Muscle of leg (tissue), 3 donors: ENCODE measurements at regions not wholly inside any gene's neighbourhood (a gene's known extent, or its start where the extent isn't known, plus 50 kb on each side); places are given as distances from the start of the nearest gene placed in this dataset.

Experiments used
- DNase-seq: peaks from one replicate; pipeline ENCODE4 v3.0.0; 2013
- H3K27ac ChIP-seq: one replicate; pipeline ENCODE4 v1.5.1; 2013; ENCODE audit warnings: mild to moderate bottlenecking, low read length, control low read depth
- H3K27me3 ChIP-seq: one replicate; pipeline ENCODE4 v1.6.1; 2013; ENCODE audit warnings: low read length; ENCODE audit not compliant: control insufficient read depth, insufficient read depth
- H3K36me3 ChIP-seq: one replicate; pipeline ENCODE4 v1.6.1; 2013; ENCODE audit warnings: low read length; ENCODE audit not compliant: control insufficient read depth, insufficient read depth
- H3K4me1 ChIP-seq: one replicate; pipeline ENCODE4 v1.6.1; 2013; ENCODE audit warnings: low read length; ENCODE audit not compliant: control insufficient read depth, insufficient read depth
- H3K4me3 ChIP-seq: one replicate; pipeline ENCODE4 v1.5.1; 2013; ENCODE audit warnings: low read length, control low read depth
- H3K9me3 ChIP-seq: replicated peaks from 2 replicates; pipeline ENCODE4 v1.6.1; 2013; ENCODE audit warnings: low read depth, low read length; ENCODE audit not compliant: control insufficient read depth
- WGBS: methylation state at CpG from one replicate; pipeline ENCODE4 v1.1.5; 2013; ENCODE audit warnings: missing lambda C conversion rate; ENCODE audit not compliant: insufficient coverage; 5-methylcytosine and 5-hydroxymethylcytosine counted together

- DNase-seq = no peak
- Histone ChIP-seq H3K27ac (no peak overlapping the region), H3K27me3 (no peaks in the 10 kb centered on the region), H3K4me1 (no peaks in the 10 kb centered on the region), H3K4me3 (no peak overlapping the region), H3K36me3 (no peaks in the 10 kb centered on the region), H3K9me3 (no peaks in the 10 kb centered on the region)
- no CpG with 5 or more reads among the region's 2 CpGs for WGBS
These were observed 861.3 kb upstream of the SEL1L start for GRCh38 chr14:82394916-82395315.

- Histone ChIP-seq H3K27me3 (no peaks in the 10 kb centered on the region), H3K4me3 (no peak overlapping the region), H3K27ac (no peak overlapping the region), H3K4me1 (no peaks in the 10 kb centered on the region), H3K36me3 (no peaks in the 10 kb centered on the region), H3K9me3 (no peaks in the 10 kb centered on the region)
- WGBS = no CpG with 5 or more reads among the region's 4 CpGs
- peak; percentile 20 for DNase-seq
These were observed 864.6 kb upstream of the SEL1L start for GRCh38 chr14:82398256-82398655.

DNA sequence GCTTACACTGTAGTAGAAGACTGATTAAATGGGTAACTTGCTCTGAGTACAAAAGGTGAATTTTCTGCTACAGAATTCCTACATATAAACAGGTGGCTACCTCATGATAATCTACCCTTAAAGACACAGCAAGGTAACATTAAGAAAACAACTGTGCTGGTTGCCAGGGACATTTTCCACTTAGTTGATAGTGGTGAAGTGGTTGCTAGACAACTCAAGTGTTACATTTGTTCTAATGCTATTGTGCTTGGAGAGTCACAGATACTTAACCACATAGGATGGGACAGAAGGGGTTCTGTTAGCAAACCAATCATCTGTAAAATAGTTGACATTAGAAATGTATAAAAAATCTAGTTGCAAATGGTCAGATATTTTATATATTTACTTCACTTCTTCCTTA lies 870.3 kb upstream of the SEL1L start:
- no peak overlapping the region for H3K4me3 ChIP-seq
- no peak overlapping the region for H3K27ac ChIP-seq

GRCh38 chr14:82410064-82410463 lies 876.4 kb upstream of the SEL1L start:
- no peak overlapping the region for H3K4me3 ChIP-seq
- no peaks in the 10 kb centered on the region for H3K4me1 ChIP-seq
- H3K27ac ChIP-seq = no peak overlapping the region
- WGBS = no CpG with 5 or more reads among the region's 1 CpG
- no peak for DNase-seq
- H3K36me3 ChIP-seq = no peaks in the 10 kb centered on the region
- no peaks in the 10 kb centered on the region for H3K9me3 ChIP-seq
- H3K27me3 ChIP-seq = no peaks in the 10 kb centered on the region

More for the DNA sequence above, 870.3 kb upstream of the SEL1L start:
- no peaks in the 10 kb centered on the region for H3K4me1 ChIP-seq
- no peak for DNase-seq
- H3K36me3 ChIP-seq = no peaks in the 10 kb centered on the region
- H3K27me3 ChIP-seq = no peaks in the 10 kb centered on the region
- H3K9me3 ChIP-seq = no peaks in the 10 kb centered on the region

DNA sequence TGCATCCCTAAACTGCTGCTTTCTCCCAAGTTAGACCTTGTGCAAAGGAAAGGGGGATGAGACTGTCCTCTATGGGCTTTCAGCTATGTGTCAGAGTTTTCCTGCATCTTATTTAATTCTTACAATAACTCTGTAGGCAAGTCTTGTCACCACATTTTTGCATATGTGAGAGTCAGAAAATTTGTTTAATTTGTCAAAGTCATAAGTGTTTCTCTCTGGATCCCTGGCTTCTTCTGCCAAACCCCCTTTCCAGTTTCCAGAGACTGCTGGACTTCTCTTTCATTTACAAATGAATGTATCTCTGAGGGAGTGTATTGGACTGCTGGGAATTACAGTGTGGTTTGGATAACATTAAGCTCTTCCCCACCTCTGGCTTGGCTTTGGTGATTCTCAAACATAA lies 877.6 kb upstream of the SEL1L start:
- no peak overlapping the region for H3K27ac ChIP-seq
- H3K4me1 ChIP-seq = no peaks in the 10 kb centered on the region
- H3K36me3 ChIP-seq = no peaks in the 10 kb centered on the region
- no peak overlapping the region for H3K4me3 ChIP-seq
- no peaks in the 10 kb centered on the region for H3K9me3 ChIP-seq
- DNase-seq = peak; percentile 18
- no peaks in the 10 kb centered on the region for H3K27me3 ChIP-seq

GRCh38 chr14:82412545-82412944 lies 878.9 kb upstream of the SEL1L start:
- Histone ChIP-seq H3K36me3 (no peaks in the 10 kb centered on the region), H3K4me1 (no peaks in the 10 kb centered on the region), H3K4me3 (no peak overlapping the region), H3K27me3 (no peaks in the 10 kb centered on the region), H3K27ac (no peak overlapping the region), H3K9me3 (no peaks in the 10 kb centered on the region)
- no CpG with 5 or more reads among the region's 1 CpG for WGBS
- DNase-seq = no peak

DNA sequence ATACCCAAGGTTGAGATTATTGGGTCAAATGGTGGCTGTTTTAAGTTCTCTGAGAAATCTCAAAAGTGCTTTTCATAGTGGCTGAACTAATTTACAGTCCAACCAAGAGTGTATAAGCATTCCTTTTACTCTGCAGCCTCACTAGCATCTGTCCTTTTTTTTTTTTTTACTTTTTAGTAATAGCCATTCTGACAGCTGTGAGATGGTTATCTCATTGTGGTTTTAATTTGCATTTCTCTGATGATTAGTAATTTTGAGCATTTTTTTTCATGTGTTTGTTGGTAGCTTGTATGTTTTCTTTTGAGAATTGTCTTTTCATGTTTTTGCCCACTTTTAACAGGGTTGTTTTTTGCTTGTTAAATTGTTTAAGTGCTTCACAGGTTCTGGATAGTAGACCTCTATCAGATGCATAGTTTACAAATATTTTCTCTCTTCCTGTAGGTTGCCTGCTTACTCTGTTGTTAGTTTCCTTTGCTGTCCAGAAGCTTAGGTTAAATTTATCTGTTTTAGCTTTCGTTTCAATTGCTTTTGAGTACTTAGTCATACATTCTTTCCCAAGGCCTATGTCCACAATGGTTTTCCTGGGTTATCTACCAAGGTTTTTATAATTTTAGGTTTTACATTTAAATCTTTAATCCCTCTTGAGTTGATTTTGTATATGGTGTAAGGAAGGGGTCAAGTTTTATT lies 881.3 kb upstream of the SEL1L start:
- no peak overlapping the region for H3K4me3 ChIP-seq
- no peaks in the 10 kb centered on the region for H3K27me3 ChIP-seq
- no peak overlapping the region for H3K27ac ChIP-seq
- no peaks in the 10 kb centered on the region for H3K36me3 ChIP-seq
- DNase-seq = no peak
- no peaks in the 10 kb centered on the region for H3K4me1 ChIP-seq
- peaks cover 11% of the 10 kb centered on the region for H3K9me3 ChIP-seq
- no CpG with 5 or more reads among the region's 1 CpG for WGBS

DNA sequence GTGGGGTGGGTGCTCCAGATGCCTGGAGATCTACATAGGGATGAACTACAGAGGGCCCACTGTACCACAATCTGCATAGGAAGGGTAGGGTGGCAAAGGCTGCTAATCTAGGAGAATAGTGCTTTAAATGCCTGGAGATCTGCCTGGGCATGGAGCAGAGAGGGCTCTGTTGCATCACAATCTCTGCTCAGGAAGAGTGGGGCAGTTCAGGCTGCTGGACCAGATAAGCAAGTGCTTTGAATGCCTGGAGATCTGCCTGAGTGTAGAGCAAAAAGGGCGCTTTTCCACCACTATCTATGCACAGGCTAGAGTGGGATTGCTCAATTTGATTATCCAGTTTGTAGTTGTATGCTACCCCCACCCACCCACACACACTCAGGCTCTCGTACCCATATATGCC lies 886.3 kb upstream of the SEL1L start:
- WGBS = no CpG with 5 or more reads among the region's 2 CpGs
- no peak overlapping the region for H3K27ac ChIP-seq

DNA sequence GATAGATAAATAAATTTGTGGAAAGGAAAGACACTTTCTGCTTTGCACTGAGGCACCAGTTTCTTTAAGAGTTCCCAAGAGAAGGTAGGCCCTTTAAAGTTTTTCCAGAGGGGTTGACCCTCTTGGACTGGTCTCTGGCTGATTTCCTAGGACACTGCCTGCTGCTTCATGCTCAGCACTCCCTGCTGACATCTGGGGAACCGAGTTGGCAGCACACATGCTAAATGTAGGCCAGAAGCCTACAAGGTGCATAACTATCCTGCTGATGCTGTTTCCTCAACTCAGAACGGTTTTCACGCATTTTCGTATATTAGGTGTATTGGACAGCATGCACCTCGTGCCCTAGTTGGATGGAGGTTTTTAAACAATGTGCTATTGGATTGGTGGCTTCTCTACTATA lies 887.2 kb upstream of the SEL1L start:
- DNase-seq = peak; percentile 43
- Histone ChIP-seq H3K36me3 (no peaks in the 10 kb centered on the region), H3K27ac (no peak overlapping the region), H3K9me3 (peaks cover 22% of the 10 kb centered on the region), H3K4me3 (no peak overlapping the region), H3K27me3 (no peaks in the 10 kb centered on the region), H3K4me1 (peaks cover 3% of the 10 kb centered on the region)
- 14% methylated on average over 1 of the region's 5 CpGs for WGBS

More for the DNA sequence above, 886.3 kb upstream of the SEL1L start:
- no peak overlapping the region for H3K4me3 ChIP-seq
- H3K27me3 ChIP-seq = no peaks in the 10 kb centered on the region
- DNase-seq = no peak
- H3K9me3 ChIP-seq = peaks cover 22% of the 10 kb centered on the region
- H3K36me3 ChIP-seq = no peaks in the 10 kb centered on the region
- peaks cover 3% of the 10 kb centered on the region for H3K4me1 ChIP-seq

- Histone ChIP-seq H3K27ac (no peak overlapping the region), H3K9me3 (peaks cover 22% of the 10 kb centered on the region), H3K4me3 (no peak overlapping the region), H3K36me3 (no peaks in the 10 kb centered on the region), H3K4me1 (peaks cover 3% of the 10 kb centered on the region), H3K27me3 (no peaks in the 10 kb centered on the region)
- DNase-seq = peak; percentile 69
- WGBS = 20% methylated on average over 1 of the region's 4 CpGs
These were observed 887.6 kb upstream of the SEL1L start for GRCh38 chr14:82421286-82421685.

DNA sequence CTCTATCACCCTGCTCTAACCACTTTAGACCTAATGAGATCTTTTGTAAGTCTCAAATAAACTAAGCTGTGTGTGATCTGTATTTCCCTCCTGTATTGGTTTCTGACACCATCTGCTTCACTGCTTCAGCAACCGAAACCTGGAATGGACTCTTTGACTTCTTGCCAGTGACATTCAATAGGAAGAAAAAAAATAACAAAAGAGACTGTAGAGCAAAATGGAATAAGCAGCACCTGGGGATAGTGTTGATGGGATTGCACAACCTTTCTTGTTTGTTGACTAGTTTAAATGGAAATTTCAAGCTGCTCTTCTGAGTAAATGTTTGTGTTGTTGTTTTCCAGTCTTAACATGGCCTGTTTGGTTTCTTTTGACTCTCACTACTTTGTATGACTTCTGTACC lies 888.6 kb upstream of the SEL1L start:
- Histone ChIP-seq H3K27me3 (no peaks in the 10 kb centered on the region), H3K9me3 (peaks cover 22% of the 10 kb centered on the region), H3K27ac (no peak overlapping the region), H3K4me3 (no peak overlapping the region), H3K36me3 (no peaks in the 10 kb centered on the region), H3K4me1 (peaks cover 3% of the 10 kb centered on the region)
- WGBS = no CpG with 5 or more reads among the region's 1 CpG
- peak; percentile 78 for DNase-seq
